ENCODE measurements at regions not wholly inside any gene's neighbourhood (a gene's known extent, or its start where the extent isn't known, plus 50 kb on each side); places are given as distances from the start of the nearest gene placed in this dataset.
"Not testable (repeated sequence)": the region's sequence is repeated elsewhere in the genome, so short reads cannot be mapped to it uniquely, and the experiment has no call there.

GRCh38 chr6:19705606-19706005 is 131.6 kb upstream of the ID4 start:
- DNase-seq (ENCODE audit: low read depth in 4 of 4, low spot score in 3 of 4), result no peak

GRCh38 chr6:19712012-19712688 is 125.0 kb upstream of the ID4 start:
- no peak for DNase-seq (ENCODE audit: low read depth in 4 of 4, low spot score in 3 of 4)

GRCh38 chr6:19712998-19713397 is 124.2 kb upstream of the ID4 start:
- no peak for DNase-seq (ENCODE audit: low read depth in 4 of 4, low spot score in 3 of 4)

GRCh38 chr6:19713411-19713810 is 123.8 kb upstream of the ID4 start:
- no peak for DNase-seq (ENCODE audit: low read depth in 4 of 4, low spot score in 3 of 4)

GRCh38 chr6:19713984-19714383 is 123.2 kb upstream of the ID4 start:
- no peak for DNase-seq (ENCODE audit: low read depth in 4 of 4, low spot score in 3 of 4)

- no peak for DNase-seq (ENCODE audit: low read depth in 4 of 4, low spot score in 3 of 4)
These were observed 122.6 kb upstream of the ID4 start for GRCh38 chr6:19714434-19715166.

GRCh38 chr6:19715167-19715551 is 122.0 kb upstream of the ID4 start:
- DNase-seq (ENCODE audit: low read depth in 4 of 4, low spot score in 3 of 4), result no peak

GRCh38 chr6:19719691-19720128 is 117.5 kb upstream of the ID4 start:
- DNase-seq (ENCODE audit: low read depth in 4 of 4, low spot score in 3 of 4), result peak in 1 of 4 donors; percentile 27

GRCh38 chr6:19721766-19722377 is 115.3 kb upstream of the ID4 start:
- DNase-seq (ENCODE audit: low read depth in 4 of 4, low spot score in 3 of 4), result no peak

- no peak for DNase-seq (ENCODE audit: low read depth in 4 of 4, low spot score in 3 of 4)
These were observed 114.2 kb upstream of the ID4 start for GRCh38 chr6:19722999-19723398.

GRCh38 chr6:19723545-19723944 is 113.6 kb upstream of the ID4 start:
- no peak for DNase-seq (ENCODE audit: low read depth in 4 of 4, low spot score in 3 of 4)

- DNase-seq (ENCODE audit: low read depth in 4 of 4, low spot score in 3 of 4), result not testable (repeated sequence)
These were observed 111.7 kb upstream of the ID4 start for GRCh38 chr6:19725436-19725835.

GRCh38 chr6:19731282-19731681 is 105.9 kb upstream of the ID4 start:
- DNase-seq (ENCODE audit: low read depth in 4 of 4, low spot score in 3 of 4), result no peak

- DNase-seq (ENCODE audit: low read depth in 4 of 4, low spot score in 3 of 4), result no peak
These were observed 103.1 kb upstream of the ID4 start for GRCh38 chr6:19734061-19734460.

GRCh38 chr6:19734519-19734918 is 102.7 kb upstream of the ID4 start:
- DNase-seq (ENCODE audit: low read depth in 4 of 4, low spot score in 3 of 4), result no peak

- DNase-seq (ENCODE audit: low read depth in 4 of 4, low spot score in 3 of 4), result no peak
These were observed 101.1 kb upstream of the ID4 start for GRCh38 chr6:19736066-19736465.

GRCh38 chr6:19738010-19738409 is 99.2 kb upstream of the ID4 start:
- no peak for DNase-seq (ENCODE audit: low read depth in 4 of 4, low spot score in 3 of 4)

- DNase-seq (ENCODE audit: low read depth in 4 of 4, low spot score in 3 of 4), result no peak
These were observed 87.4 kb upstream of the ID4 start for GRCh38 chr6:19749722-19750121.

GRCh38 chr6:19752746-19753145 is 84.4 kb upstream of the ID4 start:
- no peak for DNase-seq (ENCODE audit: low read depth in 4 of 4, low spot score in 3 of 4)

- peak; percentile 29 to 69 (median 56) for DNase-seq (ENCODE audit: low read depth in 4 of 4, low spot score in 3 of 4)
These were observed 83.3 kb upstream of the ID4 start for GRCh38 chr6:19753826-19754225.

GRCh38 chr6:19754686-19755085 is 82.5 kb upstream of the ID4 start:
- DNase-seq (ENCODE audit: low read depth in 4 of 4, low spot score in 3 of 4), result no peak

GRCh38 chr6:19755181-19755580 is 82.0 kb upstream of the ID4 start:
- DNase-seq (ENCODE audit: low read depth in 4 of 4, low spot score in 3 of 4), result no peak

Measured in right renal pelvis (tissue), 4 donors.